H9 (cell line): ENCODE measurements at regions not wholly inside any gene's neighbourhood (a gene's known extent, or its start where the extent isn't known, plus 50 kb on each side); places are given as distances from the start of the nearest gene placed in this dataset.

Source experiments
- DNase-seq: peaks from one replicate; pipeline ENCODE4 v3.0.0-alpha.2; 2017
- H2AFZ ChIP-seq: one replicate; pipeline ENCODE4 v1.6.1; 2013; ENCODE audit warnings: mild to moderate bottlenecking, low read length, control low read depth, moderate library complexity
- H2AK5ac ChIP-seq: 2 replicates; pipeline ENCODE4 v1.6.1; 2013; ENCODE audit warnings: low read length, control low read depth, mixed read lengths; ENCODE audit not compliant: insufficient read length
- H2BK120ac ChIP-seq: one replicate; pipeline ENCODE4 v1.6.1; 2013; ENCODE audit warnings: low read depth, mild to moderate bottlenecking, low read length, control low read depth, inconsistent platforms; ENCODE audit not compliant: poor library complexity, severe bottlenecking
- H2BK12ac ChIP-seq: 2 replicates; pipeline ENCODE4 v1.6.1; 2013; ENCODE audit warnings: low read length, control low read depth, mixed read lengths, low read depth; ENCODE audit not compliant: insufficient read length
- H2BK15ac ChIP-seq: 2 replicates; pipeline ENCODE4 v1.6.1; 2013; ENCODE audit warnings: low read depth, low read length, control low read depth
- H2BK20ac ChIP-seq: one replicate; pipeline ENCODE4 v1.6.1; 2013; ENCODE audit warnings: low read depth, mild to moderate bottlenecking, low read length, control low read depth, inconsistent platforms; ENCODE audit not compliant: poor library complexity, severe bottlenecking
- H2BK5ac ChIP-seq: 2 replicates; pipeline ENCODE4 v1.6.1; 2013; ENCODE audit warnings: low read length, control low read depth, mixed read lengths; ENCODE audit not compliant: insufficient read length
- H3K14ac ChIP-seq: 2 replicates; pipeline ENCODE4 v1.6.1; 2013; ENCODE audit warnings: low read length, control low read depth; ENCODE audit not compliant: insufficient read depth
- H3K18ac ChIP-seq: 2 replicates; pipeline ENCODE4 v1.6.1; 2013; ENCODE audit warnings: low read depth, mild to moderate bottlenecking, mixed read lengths, low read length, control low read depth; ENCODE audit not compliant: insufficient read length
- H3K23ac ChIP-seq: 2 replicates; pipeline ENCODE4 v1.6.1; 2013; ENCODE audit warnings: low read length, control low read depth, mixed read lengths, low read depth; ENCODE audit not compliant: insufficient read length
- H3K23me2 ChIP-seq: 2 replicates; pipeline ENCODE4 v1.6.1; 2013; ENCODE audit warnings: low read depth, mild to moderate bottlenecking, mixed read lengths, low read length, control low read depth; ENCODE audit not compliant: insufficient read length, poor library complexity, severe bottlenecking
- H3K27ac ChIP-seq: 2 replicates; pipeline ENCODE4 v1.5.1; 2013; ENCODE audit warnings: low read length, control low read depth, mixed read lengths, low read depth; ENCODE audit not compliant: insufficient read length
- H3K27me3 ChIP-seq: 2 replicates; pipeline ENCODE4 v1.6.1; 2013; ENCODE audit warnings: low read length, control low read depth, inconsistent platforms; ENCODE audit not compliant: insufficient read depth
- H3K4ac ChIP-seq: 2 replicates; pipeline ENCODE4 v1.6.1; 2013; ENCODE audit warnings: low read depth, mild to moderate bottlenecking, control low read depth, inconsistent platforms, low read length, moderate library complexity
- H3K4me1 ChIP-seq: 2 replicates; pipeline ENCODE4 v1.6.1; 2013; ENCODE audit warnings: low read length, control low read depth, inconsistent platforms; ENCODE audit not compliant: insufficient read depth
- H3K4me2 ChIP-seq: 2 replicates; pipeline ENCODE4 v1.6.1; 2013; ENCODE audit warnings: low read length, control low read depth, mixed read lengths; ENCODE audit not compliant: insufficient read length, insufficient read depth
- H3K56ac ChIP-seq: 2 replicates; pipeline ENCODE4 v1.6.1; 2013; ENCODE audit warnings: low read depth, mild to moderate bottlenecking, mixed read lengths, low read length, control low read depth; ENCODE audit not compliant: insufficient read length
- H3K79me1 ChIP-seq: 2 replicates; pipeline ENCODE4 v1.6.1; 2013; ENCODE audit warnings: low read depth, mild to moderate bottlenecking, moderate library complexity, low read length, control low read depth, inconsistent platforms; ENCODE audit not compliant: insufficient read depth, poor library complexity, severe bottlenecking
- H3K79me2 ChIP-seq: 2 replicates; pipeline ENCODE4 v1.6.1; 2013; ENCODE audit warnings: low read length, control low read depth, inconsistent platforms; ENCODE audit not compliant: insufficient read depth
- H3K9ac ChIP-seq: 2 replicates; pipeline ENCODE4 v1.6.1; 2013; ENCODE audit warnings: low read length, control low read depth, mixed read lengths; ENCODE audit not compliant: insufficient read length; ENCODE audit errors: extremely low read depth
- H3K9me3 ChIP-seq: one replicate; pipeline ENCODE4 v1.6.1; 2013; ENCODE audit warnings: low read depth, low read length, inconsistent platforms; ENCODE audit not compliant: control insufficient read depth
- H3T11ph ChIP-seq: one replicate; pipeline ENCODE4 v1.6.1; 2013; ENCODE audit warnings: mild to moderate bottlenecking, low read length, control low read depth, inconsistent platforms
- H4K20me1 ChIP-seq: one replicate; pipeline ENCODE4 v1.6.1; 2013; ENCODE audit not compliant: control insufficient read depth, insufficient read length, insufficient read depth
- H4K5ac ChIP-seq: 2 replicates; pipeline ENCODE4 v1.6.1; 2013; ENCODE audit warnings: low read depth, mild to moderate bottlenecking, mixed read lengths, low read length, control low read depth; ENCODE audit not compliant: insufficient read length
- H4K8ac ChIP-seq: replicated peaks from 2 replicates; pipeline ENCODE4 v1.6.1; 2013; ENCODE audit warnings: low read length, control low read depth, mixed read lengths, low read depth; ENCODE audit not compliant: insufficient read length
- H4K91ac ChIP-seq: 2 replicates; pipeline ENCODE4 v1.6.1; 2013; ENCODE audit warnings: low read depth, mild to moderate bottlenecking, moderate library complexity, mixed read lengths, low read length, control low read depth; ENCODE audit not compliant: insufficient read length
- H3K27ac Mint-ChIP-seq, 3 experiments: 2 replicates in 2 of 3; 3 replicates in 1 of 3; pipeline ENCODE4 v1.8.0; 2020 to 2021; ENCODE audit warnings: mixed read lengths in 3 of 3, mild to moderate bottlenecking in 1 of 3, moderate library complexity in 1 of 3
- H3K27me3 Mint-ChIP-seq: 2 replicates; pipeline ENCODE4 v1.8.0; 2021; ENCODE audit warnings: low read depth, mild to moderate bottlenecking, moderate library complexity, mixed read lengths
- H3K36me3 Mint-ChIP-seq, 3 experiments: 2 replicates in 2 of 3; 3 replicates in 1 of 3; pipeline ENCODE4 v1.8.0; 2020 to 2021; ENCODE audit warnings: low read depth in 3 of 3, mixed read lengths in 3 of 3; ENCODE audit not compliant: insufficient read depth in 1 of 3
- H3K4me1 Mint-ChIP-seq, 2 experiments: 2 replicates each; pipeline ENCODE4 v1.8.0; 2020; ENCODE audit warnings: mixed read lengths in 2 of 2
- H3K4me3 Mint-ChIP-seq, 2 experiments: 2 replicates in 1 of 2; 3 replicates in 1 of 2; pipeline ENCODE4 v1.8.0; 2020 to 2021; ENCODE audit warnings: mild to moderate bottlenecking in 2 of 2, mixed read lengths in 2 of 2, moderate library complexity in 1 of 2
- H3K9me3 Mint-ChIP-seq, 2 experiments: 2 replicates in 1 of 2; 3 replicates in 1 of 2; pipeline ENCODE4 v1.8.0; 2020; ENCODE audit warnings: mild to moderate bottlenecking in 2 of 2, mixed read lengths in 2 of 2, moderate library complexity in 1 of 2
- WGBS: extraction: QIAGEN DNeasy Blood & Tissue Kit; methylation state at CpG from one replicate; pipeline ENCODE4 v1.1.7; 2013; ENCODE audit warnings: missing lambda C conversion rate, low lambda C conversion rate, mixed read lengths; ENCODE audit not compliant: insufficient read length; ENCODE audit errors: extremely low coverage; 5-methylcytosine and 5-hydroxymethylcytosine counted together
- TF ChIP-seq, protein P1 (sequence below): fragments of 200-600 bp; sonication (generic); conservative IDR thresholded peaks from 3 replicates; pipeline ENCODE4 v1.8.0; 2021; ENCODE audit warnings: antibody characterized with exemption, mild to moderate bottlenecking

GRCh38 chr2:65527451-65528240 is 95.2 kb upstream of the SPRED2 start:
- Mint-ChIP-seq H3K27me3 (peaks cover 50% of the 10 kb centered on the region), H3K27ac (no peak overlapping the region), H3K9me3 (no peaks in the 10 kb centered on the region), H3K36me3 (no peaks in the 10 kb centered on the region), H3K4me3 (no peak overlapping the region), H3K4me1 (peaks cover 0 to 9% of the 10 kb centered on the region in 2 experiments; a peak in 2 of 4 replicates)
- H4K20me1 ChIP-seq, result no peaks in the 10 kb centered on the region
- no peak overlapping the region for H3K14ac ChIP-seq
- no peak overlapping the region for H2BK12ac ChIP-seq
- H2BK15ac ChIP-seq, result no peak overlapping the region
- H3K27ac ChIP-seq, result no peak overlapping the region
- no peaks in the 10 kb centered on the region for H3K4me1 ChIP-seq
- no peak overlapping the region for H3K4me2 ChIP-seq
- no peak overlapping the region for H2AK5ac ChIP-seq
- no peak overlapping the region for H3K18ac ChIP-seq
- WGBS, result no CpG with 5 or more reads among the region's 4 CpGs
- H2BK20ac ChIP-seq, result no peak overlapping the region
- no peak for DNase-seq
- no peak overlapping the region for H2BK5ac ChIP-seq
- no peaks in the 10 kb centered on the region for H3K9me3 ChIP-seq
- H3K9ac ChIP-seq, result no peak overlapping the region
- no peak overlapping the region for H3K4ac ChIP-seq
- no peaks in the 10 kb centered on the region; the same call in 1 of the 2 replicates for H3K27me3 ChIP-seq
- H3K79me2 ChIP-seq, result no peaks in the 10 kb centered on the region
- TF ChIP-seq, protein P1, sequence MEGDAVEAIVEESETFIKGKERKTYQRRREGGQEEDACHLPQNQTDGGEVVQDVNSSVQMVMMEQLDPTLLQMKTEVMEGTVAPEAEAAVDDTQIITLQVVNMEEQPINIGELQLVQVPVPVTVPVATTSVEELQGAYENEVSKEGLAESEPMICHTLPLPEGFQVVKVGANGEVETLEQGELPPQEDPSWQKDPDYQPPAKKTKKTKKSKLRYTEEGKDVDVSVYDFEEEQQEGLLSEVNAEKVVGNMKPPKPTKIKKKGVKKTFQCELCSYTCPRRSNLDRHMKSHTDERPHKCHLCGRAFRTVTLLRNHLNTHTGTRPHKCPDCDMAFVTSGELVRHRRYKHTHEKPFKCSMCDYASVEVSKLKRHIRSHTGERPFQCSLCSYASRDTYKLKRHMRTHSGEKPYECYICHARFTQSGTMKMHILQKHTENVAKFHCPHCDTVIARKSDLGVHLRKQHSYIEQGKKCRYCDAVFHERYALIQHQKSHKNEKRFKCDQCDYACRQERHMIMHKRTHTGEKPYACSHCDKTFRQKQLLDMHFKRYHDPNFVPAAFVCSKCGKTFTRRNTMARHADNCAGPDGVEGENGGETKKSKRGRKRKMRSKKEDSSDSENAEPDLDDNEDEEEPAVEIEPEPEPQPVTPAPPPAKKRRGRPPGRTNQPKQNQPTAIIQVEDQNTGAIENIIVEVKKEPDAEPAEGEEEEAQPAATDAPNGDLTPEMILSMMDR, result no peak
- H2BK120ac ChIP-seq, result no peak overlapping the region
- H3T11ph ChIP-seq, result no peak overlapping the region
- H3K56ac ChIP-seq, result no peak overlapping the region
- no peaks in the 10 kb centered on the region for H3K79me1 ChIP-seq
- H2AFZ ChIP-seq, result no peak overlapping the region
- H3K23me2 ChIP-seq, result no peaks in the 10 kb centered on the region
- no peak overlapping the region for H4K5ac ChIP-seq
- no peak overlapping the region for H3K23ac ChIP-seq
- no peak overlapping the region for H4K91ac ChIP-seq
- no peak overlapping the region for H4K8ac ChIP-seq
